Body of pancreas (tissue), 4 donors: ENCODE measurements at regions not wholly inside any gene's neighbourhood (a gene's known extent, or its start where the extent isn't known, plus 50 kb on each side); places are given as distances from the start of the nearest gene placed in this dataset.
"Not testable (repeated sequence)": the region's sequence is repeated elsewhere in the genome, so short reads cannot be mapped to it uniquely, and the experiment has no call there.

Experiments
- POLR2A ChIP-seq, 3 donors: fragments of 450-650 bp; IDR thresholded peaks; one replicate each; pipeline ENCODE4 v1.6.1; 2016; ENCODE audit warnings: antibody characterized with exemption in 3 of 3, mild to moderate bottlenecking in 2 of 3
- TF ChIP-seq, protein P1 (sequence below), 7 experiments: fragments of 450-650 bp in 4 of 7; fragments of 200-600 bp in 3 of 7; sonication (generic) in 3 of 7; IDR thresholded peaks; one replicate each; pipeline ENCODE4 v1.5.1; 2016 to 2019; ENCODE audit warnings: antibody characterized with exemption in 7 of 7

DNA sequence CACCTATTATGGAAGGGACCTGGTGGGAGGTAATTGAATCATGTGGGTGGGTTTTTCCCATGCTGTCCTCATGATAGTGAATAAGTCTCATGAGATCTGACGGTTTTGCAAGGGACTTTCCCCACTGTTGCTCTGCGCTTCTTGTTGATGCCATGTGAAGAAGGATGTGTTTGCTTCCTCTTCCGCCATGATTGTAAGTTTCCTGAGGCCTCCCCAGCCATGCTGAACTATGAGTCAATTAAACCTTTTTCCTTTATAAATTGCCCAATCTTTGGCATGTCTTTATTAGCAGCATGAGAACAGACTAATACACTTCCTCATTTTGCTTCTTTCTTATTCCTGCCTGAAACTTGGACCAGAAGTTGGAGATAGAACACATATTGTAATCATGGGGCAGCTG lies 396.2 kb downstream of the ATP23 start:
- TF ChIP-seq, protein P1, sequence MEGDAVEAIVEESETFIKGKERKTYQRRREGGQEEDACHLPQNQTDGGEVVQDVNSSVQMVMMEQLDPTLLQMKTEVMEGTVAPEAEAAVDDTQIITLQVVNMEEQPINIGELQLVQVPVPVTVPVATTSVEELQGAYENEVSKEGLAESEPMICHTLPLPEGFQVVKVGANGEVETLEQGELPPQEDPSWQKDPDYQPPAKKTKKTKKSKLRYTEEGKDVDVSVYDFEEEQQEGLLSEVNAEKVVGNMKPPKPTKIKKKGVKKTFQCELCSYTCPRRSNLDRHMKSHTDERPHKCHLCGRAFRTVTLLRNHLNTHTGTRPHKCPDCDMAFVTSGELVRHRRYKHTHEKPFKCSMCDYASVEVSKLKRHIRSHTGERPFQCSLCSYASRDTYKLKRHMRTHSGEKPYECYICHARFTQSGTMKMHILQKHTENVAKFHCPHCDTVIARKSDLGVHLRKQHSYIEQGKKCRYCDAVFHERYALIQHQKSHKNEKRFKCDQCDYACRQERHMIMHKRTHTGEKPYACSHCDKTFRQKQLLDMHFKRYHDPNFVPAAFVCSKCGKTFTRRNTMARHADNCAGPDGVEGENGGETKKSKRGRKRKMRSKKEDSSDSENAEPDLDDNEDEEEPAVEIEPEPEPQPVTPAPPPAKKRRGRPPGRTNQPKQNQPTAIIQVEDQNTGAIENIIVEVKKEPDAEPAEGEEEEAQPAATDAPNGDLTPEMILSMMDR (IDR thresholded peaks at IDR 0.05): not testable (repeated sequence)
- TF ChIP-seq POLR2A (IDR thresholded peaks at IDR 0.05): not testable (repeated sequence)
